ENCODE measurements at regions not wholly inside any gene's neighbourhood (a gene's known extent, or its start where the extent isn't known, plus 50 kb on each side); places are given as distances from the start of the nearest gene placed in this dataset.

- no peak for ATAC-seq
- H3K4me3 Mint-ChIP-seq = no peak overlapping the region
- H3K4me1 Mint-ChIP-seq = no peaks in the 10 kb centered on the region
- no peak overlapping the region for H3K27ac Mint-ChIP-seq
- no peaks in the 10 kb centered on the region for H3K36me3 Mint-ChIP-seq
- no peak for DNase-seq (ENCODE audit: low spot score in 2 of 2)
- H3K9me3 Mint-ChIP-seq = peaks cover 5% of the 10 kb centered on the region
These were observed 52.1 kb downstream of the STYXL2 start for GRCh38 chr1:167145965-167146364.

GRCh38 chr1:167146903-167147539 is 53.1 kb downstream of the STYXL2 start:
- no peaks in the 10 kb centered on the region for H3K4me1 Mint-ChIP-seq
- H3K36me3 Mint-ChIP-seq = no peaks in the 10 kb centered on the region
- H3K4me3 Mint-ChIP-seq = no peak overlapping the region
- H3K9me3 Mint-ChIP-seq = peaks cover 5% of the 10 kb centered on the region
- no peak overlapping the region for H3K27ac Mint-ChIP-seq
- no peak for DNase-seq (ENCODE audit: low spot score in 2 of 2)
- no peak for ATAC-seq

- Mint-ChIP-seq H3K4me3 (no peak overlapping the region), H3K4me1 (no peaks in the 10 kb centered on the region)
- no peak for ATAC-seq
These were observed 54.5 kb downstream of the STYXL2 start for GRCh38 chr1:167148421-167148820.

GRCh38 chr1:167149793-167150491 is 56.1 kb downstream of the STYXL2 start:
- no peak for DNase-seq (ENCODE audit: low spot score in 2 of 2)
- H3K27ac Mint-ChIP-seq = no peak overlapping the region
- H3K4me1 Mint-ChIP-seq = no peaks in the 10 kb centered on the region
- no peaks in the 10 kb centered on the region for H3K36me3 Mint-ChIP-seq
- peaks cover 5% of the 10 kb centered on the region for H3K9me3 Mint-ChIP-seq
- ATAC-seq = no peak
- no peak overlapping the region for H3K4me3 Mint-ChIP-seq

More at GRCh38 chr1:167148421-167148820, 54.5 kb downstream of the STYXL2 start:
- Mint-ChIP-seq H3K36me3 (no peaks in the 10 kb centered on the region), H3K27ac (no peak overlapping the region), H3K9me3 (peaks cover 5% of the 10 kb centered on the region)
- no peak for DNase-seq (ENCODE audit: low spot score in 2 of 2)

GRCh38 chr1:167150492-167150833 is 56.6 kb downstream of the STYXL2 start:
- Mint-ChIP-seq H3K36me3 (no peaks in the 10 kb centered on the region), H3K9me3 (peaks cover 5% of the 10 kb centered on the region), H3K27ac (no peak overlapping the region), H3K4me1 (no peaks in the 10 kb centered on the region), H3K4me3 (no peak overlapping the region)
- DNase-seq (ENCODE audit: low spot score in 2 of 2) (no peak), ATAC-seq (no peak)

GRCh38 chr1:167152192-167152876 is 58.5 kb downstream of the STYXL2 start:
- Mint-ChIP-seq H3K4me1 (no peaks in the 10 kb centered on the region), H3K4me3 (no peak overlapping the region), H3K36me3 (no peaks in the 10 kb centered on the region), H3K9me3 (peaks cover 3% of the 10 kb centered on the region), H3K27ac (no peak overlapping the region)
- no peak for DNase-seq (ENCODE audit: low spot score in 2 of 2)
- ATAC-seq = no peak

GRCh38 chr1:167156466-167156865 is 62.6 kb downstream of the STYXL2 start:
- H3K9me3 Mint-ChIP-seq = no peaks in the 10 kb centered on the region
- DNase-seq (ENCODE audit: low spot score in 2 of 2) (no peak), ATAC-seq (no peak)
- no peaks in the 10 kb centered on the region for H3K36me3 Mint-ChIP-seq
- no peak overlapping the region for H3K27ac Mint-ChIP-seq
- H3K4me1 Mint-ChIP-seq = no peaks in the 10 kb centered on the region
- no peak overlapping the region for H3K4me3 Mint-ChIP-seq

GRCh38 chr1:167157114-167157513 is 63.2 kb downstream of the STYXL2 start:
- no peak overlapping the region for H3K27ac Mint-ChIP-seq
- H3K4me1 Mint-ChIP-seq = no peaks in the 10 kb centered on the region
- ATAC-seq = no peak
- no peaks in the 10 kb centered on the region for H3K9me3 Mint-ChIP-seq
- H3K4me3 Mint-ChIP-seq = no peak overlapping the region
- no peak for DNase-seq (ENCODE audit: low spot score in 2 of 2)
- no peaks in the 10 kb centered on the region for H3K36me3 Mint-ChIP-seq

- DNase-seq (ENCODE audit: low spot score in 2 of 2) = no peak
- Mint-ChIP-seq H3K36me3 (no peaks in the 10 kb centered on the region), H3K27ac (no peak overlapping the region), H3K9me3 (no peaks in the 10 kb centered on the region), H3K4me3 (no peak overlapping the region), H3K4me1 (no peaks in the 10 kb centered on the region)
- no peak for ATAC-seq
These were observed 62.4 kb upstream of the POU2F1 start for GRCh38 chr1:167158111-167158812.

- no peak overlapping the region for H3K4me3 Mint-ChIP-seq
- ATAC-seq = no peak
- H3K27ac Mint-ChIP-seq = no peak overlapping the region
These were observed 61.8 kb upstream of the POU2F1 start for GRCh38 chr1:167158813-167159275.

GRCh38 chr1:167159782-167160181 is 60.9 kb upstream of the POU2F1 start:
- Mint-ChIP-seq H3K9me3 (no peaks in the 10 kb centered on the region), H3K4me1 (no peaks in the 10 kb centered on the region), H3K4me3 (no peak overlapping the region), H3K27ac (no peak overlapping the region), H3K36me3 (no peaks in the 10 kb centered on the region)
- ATAC-seq = no peak
- DNase-seq (ENCODE audit: low spot score in 2 of 2) = no peak

More at GRCh38 chr1:167158813-167159275, 61.8 kb upstream of the POU2F1 start:
- DNase-seq (ENCODE audit: low spot score in 2 of 2) = no peak
- Mint-ChIP-seq H3K36me3 (no peaks in the 10 kb centered on the region), H3K4me1 (no peaks in the 10 kb centered on the region), H3K9me3 (no peaks in the 10 kb centered on the region)

- Mint-ChIP-seq H3K36me3 (no peaks in the 10 kb centered on the region), H3K4me3 (no peak overlapping the region), H3K4me1 (no peaks in the 10 kb centered on the region), H3K9me3 (no peaks in the 10 kb centered on the region), H3K27ac (no peak overlapping the region)
- DNase-seq (ENCODE audit: low spot score in 2 of 2) = no peak
- ATAC-seq = peak; percentile 21
These were observed 59.4 kb upstream of the POU2F1 start for GRCh38 chr1:167161242-167161641.

- Mint-ChIP-seq H3K4me1 (no peaks in the 10 kb centered on the region), H3K9me3 (no peaks in the 10 kb centered on the region), H3K4me3 (no peak overlapping the region), H3K36me3 (no peaks in the 10 kb centered on the region), H3K27ac (no peak overlapping the region)
- DNase-seq (ENCODE audit: low spot score in 2 of 2) (no peak), ATAC-seq (no peak)
These were observed 58.9 kb upstream of the POU2F1 start for GRCh38 chr1:167161762-167162161.

- H3K9me3 Mint-ChIP-seq = no peaks in the 10 kb centered on the region
- H3K36me3 Mint-ChIP-seq = no peaks in the 10 kb centered on the region
- no peak overlapping the region for H3K4me3 Mint-ChIP-seq
- ATAC-seq (no peak), DNase-seq (ENCODE audit: low spot score in 2 of 2) (no peak)
- no peak overlapping the region for H3K27ac Mint-ChIP-seq
- no peaks in the 10 kb centered on the region for H3K4me1 Mint-ChIP-seq
These were observed 55.5 kb upstream of the POU2F1 start for GRCh38 chr1:167165219-167165618.

- Mint-ChIP-seq H3K36me3 (no peaks in the 10 kb centered on the region), H3K27ac (no peak overlapping the region), H3K4me3 (no peak overlapping the region), H3K9me3 (no peaks in the 10 kb centered on the region), H3K4me1 (no peaks in the 10 kb centered on the region)
- no peak for ATAC-seq
- DNase-seq (ENCODE audit: low spot score in 2 of 2) = no peak
These were observed 54.6 kb upstream of the POU2F1 start for GRCh38 chr1:167165948-167166689.
